Left ventricle myocardium inferior (tissue), 1 donor: ENCODE measurements at regions not wholly inside any gene's neighbourhood (a gene's known extent, or its start where the extent isn't known, plus 50 kb on each side); places are given as distances from the start of the nearest gene placed in this dataset.
A peak's percentile ranks its signal among the peaks of the same experiment; 100 is the strongest.

Experiments used
- DNase-seq: peaks from one replicate; pipeline ENCODE4 v3.0.0-alpha.2; 2020
- H3K27ac ChIP-seq: fragments of 200-600 bp; replicated peaks from 2 replicates; pipeline ENCODE4 v1.8.0; 2021
- H3K27me3 ChIP-seq: fragments of 200-600 bp; 2 replicates; pipeline ENCODE4 v1.8.0; 2021; ENCODE audit warnings: low read depth
- H3K36me3 ChIP-seq: fragments of 200-600 bp; 2 replicates; pipeline ENCODE4 v1.8.0; 2021
- H3K4me1 ChIP-seq: fragments of 200-600 bp; 2 replicates; pipeline ENCODE4 v1.8.0; 2021
- H3K4me3 ChIP-seq: fragments of 200-600 bp; 2 replicates; pipeline ENCODE4 v1.8.0; 2021; ENCODE audit warnings: mild to moderate bottlenecking, moderate library complexity
- H3K9me3 ChIP-seq: fragments of 200-600 bp; replicated peaks from 2 replicates; pipeline ENCODE4 v1.8.0; 2021
- CTCF ChIP-seq: fragments of 200-600 bp; IDR thresholded peaks from 2 replicates; pipeline ENCODE4 v1.8.0; 2021; ENCODE audit warnings: antibody characterized with exemption, mild to moderate bottlenecking, borderline replicate concordance
- intact Hi-C: fragments of 100-400 bp; cut with micrococcal nuclease; formaldehyde crosslinking; loops from one replicate; pipeline ENCODE4 v1.11.0; 2022
- donor health status: DM: no; HTN: yes; CAD: no; lungs with severe emphysema.

- no peak for TF ChIP-seq CTCF
- no peak for DNase-seq
- H3K9me3 ChIP-seq: no peaks in the 10 kb centered on the region
- H3K36me3 ChIP-seq: no peaks in the 10 kb centered on the region
- H3K4me1 ChIP-seq: peaks cover 5% of the 10 kb centered on the region
- H3K27ac ChIP-seq: peak overlapping the region; percentile 39
- H3K27me3 ChIP-seq: peaks cover 58% of the 10 kb centered on the region
- intact Hi-C loops: no loop called here
- no peak overlapping the region for H3K4me3 ChIP-seq
Measured at GRCh38 chr10:129131457-129132132, 335.4 kb upstream of the MGMT start.

GRCh38 chr10:129133856-129134255 lies 333.2 kb upstream of the MGMT start:
- TF ChIP-seq CTCF: no peak
- H3K36me3 ChIP-seq: no peaks in the 10 kb centered on the region
- H3K27ac ChIP-seq: no peak overlapping the region
- H3K4me3 ChIP-seq: no peak overlapping the region
- peaks cover 5% of the 10 kb centered on the region for H3K4me1 ChIP-seq
- peaks cover 66% of the 10 kb centered on the region for H3K27me3 ChIP-seq
- no peaks in the 10 kb centered on the region for H3K9me3 ChIP-seq
- no peak for DNase-seq
- intact Hi-C loops: no loop called here

- DNase-seq: no peak
- no peak for TF ChIP-seq CTCF
- intact Hi-C loops: no loop called here
Measured at GRCh38 chr10:129134371-129134770, 332.7 kb upstream of the MGMT start.

GRCh38 chr10:129135624-129136023 lies 331.4 kb upstream of the MGMT start:
- TF ChIP-seq CTCF: no peak
- Histone ChIP-seq H3K4me3 (no peak overlapping the region), H3K27me3 (peaks cover 56% of the 10 kb centered on the region), H3K27ac (no peak overlapping the region), H3K9me3 (no peaks in the 10 kb centered on the region), H3K4me1 (peaks cover 5% of the 10 kb centered on the region), H3K36me3 (no peaks in the 10 kb centered on the region)
- DNase-seq: no peak
- intact Hi-C loops: no loop called here

More at GRCh38 chr10:129134371-129134770, 332.7 kb upstream of the MGMT start:
- H3K4me1 ChIP-seq: peaks cover 5% of the 10 kb centered on the region
- no peak overlapping the region for H3K27ac ChIP-seq
- H3K4me3 ChIP-seq: no peak overlapping the region
- peaks cover 66% of the 10 kb centered on the region for H3K27me3 ChIP-seq
- no peaks in the 10 kb centered on the region for H3K9me3 ChIP-seq
- H3K36me3 ChIP-seq: no peaks in the 10 kb centered on the region

GRCh38 chr10:129136074-129136473 lies 331.0 kb upstream of the MGMT start:
- Histone ChIP-seq H3K4me1 (peaks cover 2% of the 10 kb centered on the region), H3K27ac (no peak overlapping the region), H3K36me3 (no peaks in the 10 kb centered on the region), H3K9me3 (no peaks in the 10 kb centered on the region), H3K27me3 (peaks cover 57% of the 10 kb centered on the region), H3K4me3 (no peak overlapping the region)
- TF ChIP-seq CTCF: no peak
- no peak for DNase-seq
- intact Hi-C loops: no loop called here
